ENCODE measurements at regions not wholly inside any gene's neighbourhood (a gene's known extent, or its start where the extent isn't known, plus 50 kb on each side); places are given as distances from the start of the nearest gene placed in this dataset.

GRCh38 chr11:70863186-70863585 is 389.2 kb downstream of the SHANK2 start:
- DNase-seq: no peak

GRCh38 chr11:70863993-70864392 is 388.4 kb downstream of the SHANK2 start:
- DNase-seq: no peak

GRCh38 chr11:70865356-70865755 is 387.0 kb downstream of the SHANK2 start:
- DNase-seq: no peak

DNA sequence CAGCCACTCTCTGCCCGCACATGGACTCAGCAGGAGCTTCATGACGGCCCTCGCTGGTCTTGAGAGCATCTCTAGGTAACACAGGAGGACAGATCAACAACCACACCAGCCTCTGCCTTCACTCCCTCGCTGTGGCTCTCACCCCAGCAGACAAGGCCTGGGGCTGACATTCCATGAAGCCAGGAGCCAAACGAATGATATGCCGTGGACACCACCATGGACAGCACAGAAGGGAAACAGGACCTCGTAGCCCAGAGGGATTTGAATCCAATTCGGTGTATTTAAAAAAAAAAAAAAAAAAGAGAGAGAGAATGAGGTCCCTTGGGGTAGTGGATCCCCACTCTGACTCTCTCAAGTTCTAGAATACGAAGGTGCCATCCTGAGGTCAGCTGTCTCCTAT is 385.5 kb downstream of the SHANK2 start:
- no peak for DNase-seq

- DNase-seq: no peak
Measured at GRCh38 chr11:70867281-70868047, 384.9 kb downstream of the SHANK2 start.

GRCh38 chr11:70868341-70868885 is 384.0 kb downstream of the SHANK2 start:
- DNase-seq: no peak

DNA sequence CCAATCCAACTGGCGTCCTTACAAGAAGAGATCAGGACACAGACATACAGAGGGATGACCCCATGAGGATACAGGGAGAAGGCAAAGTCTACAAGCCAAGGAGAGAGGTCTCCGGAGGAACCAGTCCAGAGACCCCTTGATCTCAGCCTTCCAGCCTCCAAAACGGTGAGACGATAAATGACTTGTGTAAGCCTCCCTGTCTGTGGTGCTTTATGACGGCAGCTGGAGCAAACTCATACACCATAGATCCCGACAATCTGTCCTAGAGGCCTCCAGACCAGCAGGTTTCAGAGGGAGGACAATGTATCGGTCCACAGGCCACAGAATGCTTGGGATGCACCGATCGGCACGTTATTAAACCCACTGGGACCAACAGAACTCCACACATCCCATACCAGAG is 383.3 kb downstream of the SHANK2 start:
- no peak for DNase-seq

DNA sequence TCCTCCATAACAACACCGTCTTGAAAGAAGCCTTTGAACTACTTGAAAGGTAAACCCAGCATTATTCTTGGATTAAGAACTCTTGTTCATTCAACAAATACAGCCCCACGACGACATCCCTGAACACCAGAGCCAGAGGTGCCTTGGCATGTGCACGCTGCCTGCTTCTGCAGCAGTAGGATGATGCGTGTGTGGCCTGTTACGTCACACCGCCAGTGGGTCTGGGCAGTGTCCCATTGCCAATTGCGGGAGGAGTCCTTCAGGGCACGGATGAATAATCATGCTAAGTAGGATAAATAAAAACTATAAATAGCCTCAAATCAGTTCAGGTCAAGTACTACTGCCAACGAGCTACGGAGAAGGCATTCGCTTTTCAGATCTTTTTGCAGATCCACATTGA is 380.5 kb downstream of the SHANK2 start:
- DNase-seq: no peak

GRCh38 chr11:70872299-70872698 is 380.1 kb downstream of the SHANK2 start:
- no peak for DNase-seq

DNA sequence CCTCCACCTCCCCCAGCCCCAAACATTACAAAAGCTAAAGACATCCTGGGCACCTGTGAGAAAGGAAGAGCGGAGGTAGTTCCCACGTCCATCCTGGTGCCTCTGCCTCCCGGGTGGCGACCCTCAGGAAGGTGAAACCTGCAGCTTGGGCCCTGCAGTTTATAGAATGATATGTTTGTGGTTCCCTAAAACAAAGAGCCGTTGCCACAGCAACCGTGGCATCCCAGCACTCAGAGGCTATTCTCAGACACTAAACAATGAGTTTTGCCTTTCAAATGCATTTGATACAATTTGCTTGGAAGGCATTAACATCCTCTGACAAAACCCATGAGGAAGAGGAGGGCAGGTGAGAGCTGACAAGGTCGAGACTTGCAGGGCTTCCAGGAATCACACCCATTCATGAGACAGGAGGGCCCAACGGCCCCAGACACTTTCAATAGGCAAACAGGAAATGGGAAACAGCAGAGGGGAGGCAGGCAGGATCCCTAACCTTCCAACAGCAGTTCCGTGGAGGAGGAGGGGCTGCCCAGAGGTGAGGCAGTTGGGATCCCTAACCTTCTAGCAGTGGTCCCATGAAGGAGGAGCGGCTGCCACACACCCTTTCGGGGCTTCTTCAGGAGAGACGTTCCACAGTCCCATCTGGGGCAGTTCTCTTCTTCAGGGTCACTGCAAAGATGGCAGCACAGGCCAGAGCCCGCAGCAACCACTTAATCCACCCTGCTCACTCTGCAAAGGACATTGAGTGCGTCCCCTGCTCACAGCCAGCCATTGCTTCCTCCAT is 379.2 kb downstream of the SHANK2 start:
- no peak for DNase-seq

DNA sequence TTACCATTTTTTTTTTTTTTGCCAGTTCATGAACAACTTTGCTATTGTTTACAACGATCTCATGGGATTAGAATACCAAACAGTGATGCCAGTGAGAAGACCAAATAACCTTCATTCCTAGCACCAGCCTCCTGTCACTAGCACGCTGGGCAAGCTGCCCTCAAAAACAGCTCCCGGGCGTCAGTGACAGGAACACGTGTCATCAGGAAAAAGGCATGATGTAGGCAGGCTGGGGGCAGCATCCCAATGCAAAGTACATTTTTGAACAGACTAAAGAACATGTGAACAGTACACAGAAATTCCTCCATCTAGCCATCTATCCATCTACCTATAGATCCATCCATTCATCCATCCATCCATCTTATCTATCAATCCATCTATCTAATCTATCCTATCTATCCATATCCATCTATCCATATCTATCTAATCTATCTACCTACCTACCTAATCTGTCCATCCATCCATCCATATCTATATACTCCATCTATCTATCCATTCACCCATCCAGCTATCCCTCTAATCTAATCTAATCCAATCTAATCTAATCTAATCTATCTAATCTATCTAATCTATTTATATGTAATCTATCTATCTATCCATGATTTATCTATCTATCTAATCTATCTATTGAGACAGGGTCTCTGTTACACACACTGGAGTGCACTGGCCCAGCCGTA is 378.5 kb downstream of the SHANK2 start:
- no peak for DNase-seq

- DNase-seq: no peak
Measured at GRCh38 chr11:70876685-70877084, 375.7 kb downstream of the SHANK2 start.

- no peak for DNase-seq
Measured at GRCh38 chr11:70877151-70877550, 375.2 kb downstream of the SHANK2 start.

DNA sequence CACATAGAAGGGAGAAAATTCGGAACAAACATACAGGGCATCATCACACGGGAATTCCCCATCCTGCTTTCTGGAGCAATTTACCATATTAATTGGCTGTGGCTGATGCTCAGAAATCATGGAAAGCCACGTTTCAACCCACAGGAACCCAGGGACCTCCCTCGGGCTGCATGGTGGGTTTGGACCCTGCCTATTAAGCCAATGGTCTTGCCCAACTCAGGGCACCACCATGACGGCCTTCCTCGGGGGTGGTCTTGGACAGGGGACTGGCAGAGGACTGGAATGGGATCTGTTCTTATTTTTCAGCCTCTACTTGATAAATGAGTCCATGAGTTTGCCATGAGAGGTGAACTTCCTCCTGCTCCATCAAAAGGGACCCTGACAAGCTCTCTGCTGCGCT is 374.0 kb downstream of the SHANK2 start:
- DNase-seq: no peak

DNA sequence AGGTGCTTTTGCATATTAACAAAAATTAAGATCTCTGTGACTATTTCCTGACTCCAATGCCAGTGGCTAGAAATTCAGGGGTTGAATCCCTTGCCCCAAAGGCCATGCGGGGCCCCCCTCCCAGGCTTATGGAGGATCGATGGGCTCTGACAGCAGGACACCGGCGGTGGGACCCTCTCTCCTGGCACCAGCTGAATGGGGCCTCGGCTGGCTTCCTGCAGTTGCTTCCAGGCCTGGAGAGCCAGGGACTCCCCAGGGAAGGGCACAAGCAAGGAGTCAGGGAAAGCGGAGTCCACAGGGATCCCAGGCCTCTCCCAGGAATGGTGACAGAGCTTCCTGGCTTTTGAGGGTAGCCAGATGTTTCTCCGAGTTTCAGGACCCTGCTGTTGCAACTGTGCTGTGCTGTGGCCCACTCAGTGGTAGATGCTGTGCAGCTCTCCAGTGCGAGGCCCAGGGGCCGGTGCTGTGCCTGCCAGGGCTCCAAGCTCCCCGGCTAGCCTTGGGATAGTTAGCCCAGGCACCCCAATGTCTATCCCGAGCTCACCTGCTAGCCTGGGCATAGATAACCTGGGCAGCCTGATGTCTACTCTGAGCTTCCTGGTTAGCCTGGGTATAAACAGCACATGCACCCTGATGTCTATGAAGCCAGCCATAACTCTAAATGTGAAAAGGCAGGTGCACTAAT is 372.6 kb downstream of the SHANK2 start:
- DNase-seq: no peak

- no peak for DNase-seq
Measured at GRCh38 chr11:70880416-70880815, 372.0 kb downstream of the SHANK2 start.

- no peak for DNase-seq
Measured at GRCh38 chr11:70881948-70882715, 370.2 kb downstream of the SHANK2 start.

- DNase-seq: no peak
Measured at GRCh38 chr11:70882716-70883085, 369.7 kb downstream of the SHANK2 start.

DNA sequence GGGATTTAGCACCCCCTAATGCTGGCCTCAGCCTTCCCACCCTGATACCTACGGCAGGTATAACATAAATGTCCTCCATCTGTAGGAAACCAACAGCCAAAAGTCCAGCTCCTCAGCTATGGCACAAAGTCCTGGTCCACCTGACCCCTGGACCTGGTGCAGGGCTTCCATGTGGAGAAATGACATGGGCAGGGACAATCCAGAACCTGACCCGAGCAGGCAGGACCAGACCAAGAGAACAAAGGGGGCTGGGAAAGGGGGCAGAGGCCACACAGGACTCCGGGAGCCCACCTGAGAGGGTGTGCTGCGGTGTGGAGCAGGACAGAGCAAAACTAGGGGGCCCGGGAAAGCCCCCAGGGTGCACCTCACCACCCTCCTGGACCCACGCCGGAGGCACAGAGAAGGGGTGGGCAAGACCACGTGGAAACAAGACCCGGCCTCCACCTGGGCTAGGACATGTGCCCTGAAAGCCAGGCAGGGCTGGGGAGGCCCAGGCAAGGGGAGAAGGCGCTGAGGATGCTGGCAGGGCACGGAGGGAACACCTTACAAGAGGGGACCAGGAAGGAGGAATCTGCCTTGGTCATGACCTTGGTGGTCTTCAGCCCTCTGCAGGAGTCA is 368.9 kb downstream of the SHANK2 start:
- DNase-seq: no peak

- no peak for DNase-seq
Measured at GRCh38 chr11:70883973-70884623, 368.3 kb downstream of the SHANK2 start.

Data from RPMI8226 (cell line).